ENCODE measurements at regions not wholly inside any gene's neighbourhood (a gene's known extent, or its start where the extent isn't known, plus 50 kb on each side); places are given as distances from the start of the nearest gene placed in this dataset.

DNA sequence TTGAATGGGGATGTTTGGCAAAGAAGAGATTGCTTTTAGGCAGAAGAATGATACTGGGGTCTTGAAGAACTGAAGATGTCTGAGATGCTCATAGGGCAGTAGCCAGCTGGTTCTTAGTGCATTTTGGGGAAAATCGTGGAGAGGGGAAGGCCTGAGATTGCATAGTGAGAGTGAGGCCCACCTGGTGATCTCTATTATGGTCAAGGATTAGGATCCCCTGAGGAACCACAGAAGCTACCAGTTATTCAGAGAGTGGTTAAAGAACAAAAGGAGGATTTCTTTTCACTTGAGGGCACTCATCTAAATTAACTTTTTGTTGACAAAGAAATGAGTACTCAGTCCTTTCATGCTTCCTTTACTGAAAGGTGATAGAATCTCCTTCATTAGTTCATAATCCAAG is 271.3 kb upstream of the HAND2 start:
- H3K27ac ChIP-seq (ENCODE audit: low read length): no peak overlapping the region
- H3K4me3 ChIP-seq (ENCODE audit: low read length): no peak overlapping the region
- no peaks in the 10 kb centered on the region for H3K4me1 ChIP-seq (ENCODE audit: control insufficient read depth, insufficient read depth, low read length)
- DNase-seq: no peak
- no peaks in the 10 kb centered on the region for H3K9me3 ChIP-seq (replicated peaks; ENCODE audit: control insufficient read depth, low read depth, low read length)
- WGBS (ENCODE audit: insufficient coverage): 13% methylated on average over 1 of the region's 1 CpG
- no peaks in the 10 kb centered on the region for H3K27me3 ChIP-seq (ENCODE audit: control insufficient read depth, insufficient read depth, low read length)
- H3K36me3 ChIP-seq (ENCODE audit: control insufficient read depth, insufficient read depth, low read length): no peaks in the 10 kb centered on the region

DNA sequence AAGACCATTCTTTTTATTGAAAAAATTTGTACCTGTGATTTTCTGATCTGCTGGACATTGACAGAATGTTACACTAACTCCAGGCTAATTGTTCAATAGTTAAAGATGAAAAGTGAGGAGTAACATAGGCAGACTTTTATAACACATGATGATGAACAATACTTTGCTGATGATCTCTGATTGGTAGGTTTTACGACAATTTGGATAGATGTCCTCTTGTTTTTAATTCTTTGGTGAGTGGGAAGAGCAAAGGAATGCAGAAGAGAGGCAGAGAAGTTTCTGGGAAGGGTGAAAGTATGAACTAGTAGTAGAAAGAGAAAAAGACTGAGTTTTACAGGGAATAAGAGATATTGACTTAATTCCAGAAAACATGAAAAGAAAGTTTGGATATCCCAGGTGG is 267.3 kb upstream of the HAND2 start:
- no peaks in the 10 kb centered on the region for H3K36me3 ChIP-seq (ENCODE audit: control insufficient read depth, insufficient read depth, low read length)
- H3K27ac ChIP-seq (ENCODE audit: low read length): no peak overlapping the region
- H3K4me1 ChIP-seq (ENCODE audit: control insufficient read depth, insufficient read depth, low read length): no peaks in the 10 kb centered on the region
- no CpG with 5 or more reads among the region's 1 CpG for WGBS (ENCODE audit: insufficient coverage)
- H3K27me3 ChIP-seq (ENCODE audit: control insufficient read depth, insufficient read depth, low read length): no peaks in the 10 kb centered on the region
- no peak overlapping the region for H3K4me3 ChIP-seq (ENCODE audit: low read length)
- H3K9me3 ChIP-seq (replicated peaks; ENCODE audit: control insufficient read depth, low read depth, low read length): no peaks in the 10 kb centered on the region
- DNase-seq: no peak

DNA sequence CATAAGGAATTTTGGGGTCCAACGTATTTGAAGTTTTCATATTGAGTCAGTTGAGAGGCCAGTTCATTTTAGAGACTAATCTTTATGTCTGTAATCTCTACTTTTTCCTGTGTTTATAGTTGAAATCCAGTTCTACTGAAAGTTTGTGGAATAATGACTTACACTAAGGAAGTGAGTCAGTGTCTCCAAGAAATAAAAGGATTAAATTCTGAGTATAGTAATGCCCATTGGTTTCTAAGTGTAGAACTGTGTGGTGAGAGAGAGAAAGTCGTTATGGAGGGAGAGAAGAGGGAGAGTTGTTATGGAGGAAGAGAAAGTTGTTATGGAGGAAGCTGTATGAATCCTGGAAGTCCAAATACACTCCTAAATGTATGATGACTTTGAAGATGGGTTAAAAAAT is 264.6 kb upstream of the HAND2 start:
- Histone ChIP-seq H3K27ac (ENCODE audit: low read length) (no peak overlapping the region), H3K36me3 (ENCODE audit: control insufficient read depth, insufficient read depth, low read length) (no peaks in the 10 kb centered on the region), H3K4me3 (ENCODE audit: low read length) (no peak overlapping the region), H3K4me1 (ENCODE audit: control insufficient read depth, insufficient read depth, low read length) (no peaks in the 10 kb centered on the region), H3K9me3 (replicated peaks; ENCODE audit: control insufficient read depth, low read depth, low read length) (no peaks in the 10 kb centered on the region), H3K27me3 (ENCODE audit: control insufficient read depth, insufficient read depth, low read length) (no peaks in the 10 kb centered on the region)
- no peak for DNase-seq
- WGBS (ENCODE audit: insufficient coverage): 50% methylated on average over 1 of the region's 2 CpGs

DNA sequence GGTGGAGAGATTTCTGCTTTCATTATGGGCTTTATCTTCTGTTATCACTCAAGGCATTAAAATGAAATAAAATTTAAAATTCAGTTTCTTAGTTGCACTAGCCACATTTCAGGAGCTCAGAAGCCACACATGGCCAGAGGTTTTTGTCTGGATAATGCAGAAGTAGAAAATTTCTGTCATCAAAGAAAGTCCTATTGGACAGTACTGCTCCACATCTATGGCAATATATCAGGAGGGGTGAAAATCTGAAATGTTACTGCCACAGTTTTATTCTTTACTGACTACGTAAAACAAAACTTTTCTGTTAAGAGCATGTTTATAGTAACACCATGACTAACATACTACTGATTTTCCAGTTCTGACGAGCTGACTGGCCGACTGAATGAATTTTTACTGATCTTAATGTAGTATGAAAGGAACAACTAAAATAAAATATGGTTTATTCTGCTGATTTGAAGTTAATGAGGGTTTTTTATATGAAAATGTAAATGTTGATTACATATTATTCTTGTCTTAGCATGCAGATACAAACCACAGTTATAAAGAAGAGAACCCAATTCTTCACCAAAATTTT is 264.0 kb upstream of the HAND2 start:
- Histone ChIP-seq H3K9me3 (replicated peaks; ENCODE audit: control insufficient read depth, low read depth, low read length) (no peaks in the 10 kb centered on the region), H3K36me3 (ENCODE audit: control insufficient read depth, insufficient read depth, low read length) (no peaks in the 10 kb centered on the region), H3K4me1 (ENCODE audit: control insufficient read depth, insufficient read depth, low read length) (no peaks in the 10 kb centered on the region), H3K27ac (ENCODE audit: low read length) (no peak overlapping the region), H3K27me3 (ENCODE audit: control insufficient read depth, insufficient read depth, low read length) (no peaks in the 10 kb centered on the region), H3K4me3 (ENCODE audit: low read length) (no peak overlapping the region)
- DNase-seq: no peak
- no CpG with 5 or more reads among the region's 3 CpGs for WGBS (ENCODE audit: insufficient coverage)

DNA sequence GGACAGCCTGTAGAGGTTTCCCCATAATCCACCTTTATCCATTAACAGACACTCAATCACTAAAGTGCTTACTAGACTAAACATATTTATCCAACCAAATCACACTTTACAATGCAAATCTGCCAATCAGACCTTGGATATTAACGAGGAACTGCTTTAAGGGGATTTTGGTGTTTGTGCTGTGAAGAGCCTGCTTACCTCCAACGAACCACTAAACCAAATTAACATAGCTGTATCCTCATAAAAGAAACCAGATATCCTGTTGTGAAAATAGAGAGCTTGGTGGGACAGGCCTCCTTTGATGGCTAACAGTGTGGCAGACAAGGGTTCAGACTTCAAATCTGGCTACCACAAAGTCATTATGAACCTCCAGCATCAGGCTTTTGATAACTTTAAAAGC is 252.6 kb upstream of the HAND2 start:
- Histone ChIP-seq H3K27ac (ENCODE audit: low read length) (no peak overlapping the region), H3K27me3 (ENCODE audit: control insufficient read depth, insufficient read depth, low read length) (no peaks in the 10 kb centered on the region), H3K4me1 (ENCODE audit: control insufficient read depth, insufficient read depth, low read length) (no peaks in the 10 kb centered on the region), H3K4me3 (ENCODE audit: low read length) (no peak overlapping the region), H3K36me3 (ENCODE audit: control insufficient read depth, insufficient read depth, low read length) (no peaks in the 10 kb centered on the region), H3K9me3 (replicated peaks; ENCODE audit: control insufficient read depth, low read depth, low read length) (peaks cover 8% of the 10 kb centered on the region)
- no CpG with 5 or more reads among the region's 2 CpGs for WGBS (ENCODE audit: insufficient coverage)
- DNase-seq: no peak

DNA sequence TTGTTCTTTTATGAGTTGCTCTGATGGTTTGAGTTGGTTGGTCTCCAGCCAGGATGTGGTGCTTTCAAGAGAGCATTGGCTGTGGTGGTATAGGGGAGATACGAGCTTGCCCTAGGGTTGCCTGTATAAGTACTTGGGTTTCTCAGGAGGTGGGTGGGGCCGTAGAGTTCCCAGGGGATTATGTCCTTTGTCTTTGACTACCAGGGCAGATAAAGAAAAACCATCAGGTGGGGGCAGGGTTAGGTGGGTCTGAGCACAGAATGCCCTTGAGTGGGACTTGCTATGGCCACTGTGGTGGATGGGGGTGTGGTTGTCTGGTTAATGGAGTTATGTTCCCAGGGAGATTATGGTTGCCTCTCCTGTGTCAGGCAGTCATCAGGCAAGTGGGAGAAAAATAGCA is 247.9 kb upstream of the HAND2 start:
- H3K4me1 ChIP-seq (ENCODE audit: control insufficient read depth, insufficient read depth, low read length): no peaks in the 10 kb centered on the region
- DNase-seq: no peak
- no peaks in the 10 kb centered on the region for H3K36me3 ChIP-seq (ENCODE audit: control insufficient read depth, insufficient read depth, low read length)
- H3K4me3 ChIP-seq (ENCODE audit: low read length): no peak overlapping the region
- WGBS (ENCODE audit: insufficient coverage): 71% methylated on average over 2 of the region's 2 CpGs
- H3K27me3 ChIP-seq (ENCODE audit: control insufficient read depth, insufficient read depth, low read length): no peaks in the 10 kb centered on the region
- H3K27ac ChIP-seq (ENCODE audit: low read length): no peak overlapping the region
- peaks cover 11% of the 10 kb centered on the region for H3K9me3 ChIP-seq (replicated peaks; ENCODE audit: control insufficient read depth, low read depth, low read length)

DNA sequence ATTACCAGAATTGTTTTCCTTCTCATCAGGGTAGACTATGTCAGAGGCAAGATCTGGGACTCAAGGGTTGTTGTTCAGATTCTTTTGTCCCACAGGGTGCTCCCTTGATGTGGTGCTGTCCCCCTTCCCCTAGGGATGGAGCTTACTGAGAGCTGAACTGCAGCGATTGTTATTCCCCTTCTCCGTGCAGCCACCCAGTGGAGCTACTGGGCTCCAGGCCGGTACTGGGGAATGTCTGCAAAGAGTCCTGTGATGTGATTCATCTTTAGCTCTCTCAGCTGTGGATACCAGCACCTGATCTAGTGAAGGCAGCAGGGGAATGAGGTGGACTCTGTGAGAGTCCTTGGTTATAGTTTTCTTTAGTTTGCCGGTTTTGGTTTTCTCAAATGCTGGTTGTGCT is 247.4 kb upstream of the HAND2 start:
- no peak for DNase-seq
- Histone ChIP-seq H3K4me1 (ENCODE audit: control insufficient read depth, insufficient read depth, low read length) (no peaks in the 10 kb centered on the region), H3K4me3 (ENCODE audit: low read length) (no peak overlapping the region), H3K36me3 (ENCODE audit: control insufficient read depth, insufficient read depth, low read length) (no peaks in the 10 kb centered on the region), H3K27me3 (ENCODE audit: control insufficient read depth, insufficient read depth, low read length) (no peaks in the 10 kb centered on the region), H3K27ac (ENCODE audit: low read length) (no peak overlapping the region), H3K9me3 (replicated peaks; ENCODE audit: control insufficient read depth, low read depth, low read length) (peaks cover 11% of the 10 kb centered on the region)
- 96% methylated on average over 4 of the region's 4 CpGs for WGBS (ENCODE audit: insufficient coverage)

DNA sequence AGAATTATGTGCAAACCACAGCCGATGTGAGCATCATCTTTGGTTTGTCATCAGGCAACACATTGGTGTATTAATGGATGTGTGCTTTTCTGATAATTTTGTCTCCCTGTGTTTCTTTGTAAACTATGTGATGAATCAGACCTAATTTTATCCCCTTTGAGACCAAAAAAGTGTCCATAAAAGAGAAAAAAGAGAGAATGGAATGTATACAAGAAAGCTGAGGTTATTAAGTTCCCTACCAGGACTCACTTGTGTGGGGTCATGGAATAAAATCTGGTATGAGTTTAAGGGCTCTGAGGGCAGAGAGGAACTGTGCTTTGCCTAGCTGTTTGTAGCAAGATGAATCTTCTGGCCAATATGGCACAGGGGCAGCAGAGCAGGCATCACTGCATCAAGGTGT is 239.5 kb upstream of the HAND2 start:
- no peak overlapping the region for H3K4me3 ChIP-seq (ENCODE audit: low read length)
- no peaks in the 10 kb centered on the region for H3K27me3 ChIP-seq (ENCODE audit: control insufficient read depth, insufficient read depth, low read length)
- H3K9me3 ChIP-seq (replicated peaks; ENCODE audit: control insufficient read depth, low read depth, low read length): no peaks in the 10 kb centered on the region
- H3K4me1 ChIP-seq (ENCODE audit: control insufficient read depth, insufficient read depth, low read length): no peaks in the 10 kb centered on the region
- H3K27ac ChIP-seq (ENCODE audit: low read length): no peak overlapping the region
- WGBS (ENCODE audit: insufficient coverage): no CpG with 5 or more reads among the region's 1 CpG
- no peaks in the 10 kb centered on the region for H3K36me3 ChIP-seq (ENCODE audit: control insufficient read depth, insufficient read depth, low read length)
- no peak for DNase-seq

DNA sequence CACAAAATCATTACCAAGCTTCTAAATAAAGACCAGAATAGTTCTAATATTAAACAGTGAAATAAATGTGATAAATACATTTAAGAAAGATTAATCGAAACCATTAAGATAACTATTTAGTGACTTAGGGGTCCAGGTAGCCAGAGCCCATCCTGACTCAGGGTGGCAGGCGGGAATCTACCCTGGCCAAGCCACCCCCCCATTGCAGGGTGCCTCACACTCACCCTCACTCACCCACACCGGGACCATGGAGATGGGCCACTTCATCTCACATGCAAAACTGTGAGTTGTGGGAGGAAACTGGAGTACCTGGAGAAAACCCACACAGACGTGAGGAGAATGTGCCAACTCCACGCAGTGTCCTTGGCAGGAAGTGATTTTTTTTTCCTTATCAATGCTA is 237.6 kb upstream of the HAND2 start:
- no peak for DNase-seq
- 74% methylated on average over 2 of the region's 5 CpGs for WGBS (ENCODE audit: insufficient coverage)
- no peak overlapping the region for H3K4me3 ChIP-seq (ENCODE audit: low read length)
- no peaks in the 10 kb centered on the region for H3K4me1 ChIP-seq (ENCODE audit: control insufficient read depth, insufficient read depth, low read length)
- no peaks in the 10 kb centered on the region for H3K9me3 ChIP-seq (replicated peaks; ENCODE audit: control insufficient read depth, low read depth, low read length)
- no peak overlapping the region for H3K27ac ChIP-seq (ENCODE audit: low read length)
- no peaks in the 10 kb centered on the region for H3K36me3 ChIP-seq (ENCODE audit: control insufficient read depth, insufficient read depth, low read length)
- no peaks in the 10 kb centered on the region for H3K27me3 ChIP-seq (ENCODE audit: control insufficient read depth, insufficient read depth, low read length)

DNA sequence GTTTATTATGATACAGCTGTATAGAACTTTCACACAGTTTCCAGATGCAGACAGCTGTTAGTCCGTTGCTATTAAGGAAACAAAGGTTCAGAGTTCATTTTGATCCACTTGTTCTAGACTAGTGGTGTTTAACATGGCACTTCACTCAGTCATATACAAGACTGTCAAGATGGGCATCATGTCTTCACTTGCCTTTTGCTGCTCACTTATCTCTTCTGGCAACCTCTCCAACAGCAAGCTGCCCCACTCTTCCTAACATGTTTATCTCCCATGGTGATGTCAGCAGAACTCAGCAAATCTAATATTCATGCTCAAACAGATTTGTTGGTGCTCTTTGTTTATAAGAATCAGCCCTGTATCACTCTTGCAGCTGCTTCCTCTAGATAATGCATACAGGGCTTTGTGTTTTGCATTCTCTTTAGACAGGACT is 236.2 kb upstream of the HAND2 start:
- Histone ChIP-seq H3K9me3 (replicated peaks; ENCODE audit: control insufficient read depth, low read depth, low read length) (no peaks in the 10 kb centered on the region), H3K4me3 (ENCODE audit: low read length) (no peak overlapping the region), H3K27me3 (ENCODE audit: control insufficient read depth, insufficient read depth, low read length) (no peaks in the 10 kb centered on the region), H3K4me1 (ENCODE audit: control insufficient read depth, insufficient read depth, low read length) (no peaks in the 10 kb centered on the region), H3K27ac (ENCODE audit: low read length) (no peak overlapping the region), H3K36me3 (ENCODE audit: control insufficient read depth, insufficient read depth, low read length) (no peaks in the 10 kb centered on the region)
- no CpG with 5 or more reads among the region's 1 CpG for WGBS (ENCODE audit: insufficient coverage)
- no peak for DNase-seq

DNA sequence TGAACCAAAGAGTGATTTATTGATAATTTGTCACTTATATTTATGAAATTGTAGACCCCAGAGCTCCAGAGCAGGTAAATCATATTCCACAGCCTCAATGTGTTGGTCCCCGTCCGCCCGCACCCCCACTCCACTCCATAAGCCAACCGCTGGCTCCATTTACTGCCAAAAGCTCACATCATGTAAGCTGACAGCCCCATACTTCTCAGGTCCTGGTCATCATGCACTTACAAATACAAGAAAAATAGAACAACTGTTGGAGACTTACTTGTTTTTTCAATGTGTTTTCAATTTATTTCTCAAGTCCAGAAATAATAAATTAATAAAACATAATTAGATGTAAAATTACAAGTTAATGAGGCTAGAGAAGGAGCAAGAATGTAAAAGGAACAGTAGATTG is 235.7 kb upstream of the HAND2 start:
- Histone ChIP-seq H3K27ac (ENCODE audit: low read length) (no peak overlapping the region), H3K9me3 (replicated peaks; ENCODE audit: control insufficient read depth, low read depth, low read length) (no peaks in the 10 kb centered on the region), H3K4me3 (ENCODE audit: low read length) (no peak overlapping the region), H3K4me1 (ENCODE audit: control insufficient read depth, insufficient read depth, low read length) (no peaks in the 10 kb centered on the region), H3K36me3 (ENCODE audit: control insufficient read depth, insufficient read depth, low read length) (no peaks in the 10 kb centered on the region), H3K27me3 (ENCODE audit: control insufficient read depth, insufficient read depth, low read length) (no peaks in the 10 kb centered on the region)
- 20% methylated on average over 3 of the region's 4 CpGs for WGBS (ENCODE audit: insufficient coverage)
- no peak for DNase-seq

Data from muscle of leg (tissue), 3 donors.